ENCODE measurements at regions not wholly inside any gene's neighbourhood (a gene's known extent, or its start where the extent isn't known, plus 50 kb on each side); places are given as distances from the start of the nearest gene placed in this dataset.

GRCh38 chr18:66769375-66769774 is 165.5 kb upstream of the CDH19 start:
- H2AFZ ChIP-seq (ENCODE audit: low read length), result no peak overlapping the region
- TF ChIP-seq EZH2 (IDR thresholded peaks at IDR 0.05; ENCODE audit: borderline replicate concordance, low read length) (no peak), CTCF (IDR thresholded peaks at IDR 0.05; ENCODE audit: low read length) (no peak)

GRCh38 chr18:66764230-66764629 is 160.3 kb upstream of the CDH19 start:
- Histone ChIP-seq H2AFZ (ENCODE audit: low read length) (no peak overlapping the region), H3K36me3 (ENCODE audit: insufficient read depth, low read length) (no peaks in the 10 kb centered on the region), H3K9me2 (ENCODE audit: low read depth, low read length) (no peaks in the 10 kb centered on the region), H3K4me3 (ENCODE audit: low read depth, low read length, poor library complexity, severe bottlenecking) (no peak overlapping the region), H4K20me1 (ENCODE audit: insufficient read depth, low read length) (no peaks in the 10 kb centered on the region), H3K9me3 (ENCODE audit: low read length) (no peaks in the 10 kb centered on the region), H3F3A (ENCODE audit: insufficient read depth, low read length) (no peaks in the 10 kb centered on the region), H3K9ac (ENCODE audit: low read length) (no peak overlapping the region), H3K4me2 (ENCODE audit: low read length) (no peak overlapping the region), H3K27ac (ENCODE audit: low read depth, low read length, poor library complexity, severe bottlenecking) (no peak overlapping the region), H3K27me3 (ENCODE audit: insufficient read depth, low read length) (no peaks in the 10 kb centered on the region), H3K4me1 (ENCODE audit: insufficient read depth, low read length, severe bottlenecking) (no peaks in the 10 kb centered on the region), H3K79me2 (ENCODE audit: insufficient read depth, low read length) (no peaks in the 10 kb centered on the region)
- TF ChIP-seq EZH2 (IDR thresholded peaks at IDR 0.05; ENCODE audit: borderline replicate concordance, low read length) (no peak), CTCF (IDR thresholded peaks at IDR 0.05; ENCODE audit: low read length) (no peak)

More at GRCh38 chr18:66769375-66769774, 165.5 kb upstream of the CDH19 start:
- Histone ChIP-seq H3K4me3 (ENCODE audit: low read depth, low read length, poor library complexity, severe bottlenecking) (no peak overlapping the region), H3K4me2 (ENCODE audit: low read length) (no peak overlapping the region), H3K9ac (ENCODE audit: low read length) (no peak overlapping the region), H3K4me1 (ENCODE audit: insufficient read depth, low read length, severe bottlenecking) (no peaks in the 10 kb centered on the region), H3K36me3 (ENCODE audit: insufficient read depth, low read length) (no peaks in the 10 kb centered on the region), H3K27me3 (ENCODE audit: insufficient read depth, low read length) (no peaks in the 10 kb centered on the region), H3F3A (ENCODE audit: insufficient read depth, low read length) (no peaks in the 10 kb centered on the region), H3K27ac (ENCODE audit: low read depth, low read length, poor library complexity, severe bottlenecking) (no peak overlapping the region), H3K9me2 (ENCODE audit: low read depth, low read length) (no peaks in the 10 kb centered on the region), H3K79me2 (ENCODE audit: insufficient read depth, low read length) (no peaks in the 10 kb centered on the region), H3K9me3 (ENCODE audit: low read length) (no peaks in the 10 kb centered on the region), H4K20me1 (ENCODE audit: insufficient read depth, low read length) (no peaks in the 10 kb centered on the region)

GRCh38 chr18:66761166-66761565 is 157.3 kb upstream of the CDH19 start:
- no peak overlapping the region for H3K4me3 ChIP-seq (ENCODE audit: low read depth, low read length, poor library complexity, severe bottlenecking)
- H3K4me2 ChIP-seq (ENCODE audit: low read length), result no peak overlapping the region
- no peaks in the 10 kb centered on the region for H4K20me1 ChIP-seq (ENCODE audit: insufficient read depth, low read length)
- H3K4me1 ChIP-seq (ENCODE audit: insufficient read depth, low read length, severe bottlenecking), result no peaks in the 10 kb centered on the region
- H3K27me3 ChIP-seq (ENCODE audit: insufficient read depth, low read length), result no peaks in the 10 kb centered on the region
- H2AFZ ChIP-seq (ENCODE audit: low read length), result no peak overlapping the region
- no peaks in the 10 kb centered on the region for H3K79me2 ChIP-seq (ENCODE audit: insufficient read depth, low read length)
- no peaks in the 10 kb centered on the region for H3K9me3 ChIP-seq (ENCODE audit: low read length)
- H3K36me3 ChIP-seq (ENCODE audit: insufficient read depth, low read length), result no peaks in the 10 kb centered on the region
- H3F3A ChIP-seq (ENCODE audit: insufficient read depth, low read length), result no peaks in the 10 kb centered on the region
- H3K9me2 ChIP-seq (ENCODE audit: low read depth, low read length), result no peaks in the 10 kb centered on the region
- H3K27ac ChIP-seq (ENCODE audit: low read depth, low read length, poor library complexity, severe bottlenecking), result no peak overlapping the region
- TF ChIP-seq EZH2 (IDR thresholded peaks at IDR 0.05; ENCODE audit: borderline replicate concordance, low read length) (no peak), CTCF (IDR thresholded peaks at IDR 0.05; ENCODE audit: low read length) (no peak)
- no peak overlapping the region for H3K9ac ChIP-seq (ENCODE audit: low read length)
